NCI-H1092 treated with DMSO at 0.1 percent for 48 hours (cell line): ENCODE measurements at regions not wholly inside any gene's neighbourhood (a gene's known extent, or its start where the extent isn't known, plus 50 kb on each side); places are given as distances from the start of the nearest gene placed in this dataset.

Experiments
- DNase-seq: peaks from one replicate; lab custom pipeline; 2025; lab: John Stamatoyannopoulos, UW

DNA sequence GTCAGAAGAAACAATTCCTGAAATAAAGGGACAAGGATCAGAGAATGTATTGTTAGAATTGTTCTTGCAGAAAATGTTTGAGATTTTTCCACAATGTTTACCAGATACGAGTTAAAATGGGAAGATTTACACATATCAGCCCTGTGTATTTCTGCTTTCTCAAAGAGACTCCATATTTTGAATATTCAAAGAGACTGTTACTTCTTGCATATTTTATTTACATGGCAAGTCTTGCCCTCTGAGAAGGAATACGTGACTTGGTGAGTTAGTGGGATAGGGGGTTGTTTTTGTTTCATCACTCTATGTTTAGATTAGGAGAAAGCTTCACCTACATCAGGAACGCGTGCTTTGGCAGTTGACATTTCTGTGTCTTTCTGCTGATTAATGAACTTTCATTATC, 56.1 kb upstream of the ZDHHC17 start:
- no peak for DNase-seq

DNA sequence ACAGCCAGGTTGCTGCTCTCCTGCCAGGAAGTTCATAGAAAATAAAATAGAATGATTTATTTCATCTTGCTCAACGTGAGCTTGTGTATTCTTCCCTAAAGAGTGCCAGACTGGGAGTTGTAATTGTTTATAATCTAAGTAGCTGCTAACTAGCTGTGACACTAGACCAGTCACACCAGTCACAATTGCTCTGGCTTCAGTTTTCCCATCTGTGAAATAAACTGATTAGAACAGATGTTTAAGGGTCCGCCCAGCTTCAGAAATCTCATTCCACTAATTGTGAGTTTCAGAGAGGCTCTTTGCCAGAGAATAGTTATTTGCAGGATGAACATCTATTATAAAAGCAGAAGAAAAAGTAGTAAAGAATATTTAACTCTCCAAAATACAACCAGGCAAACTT, 55.6 kb upstream of the ZDHHC17 start:
- DNase-seq = no peak

DNA sequence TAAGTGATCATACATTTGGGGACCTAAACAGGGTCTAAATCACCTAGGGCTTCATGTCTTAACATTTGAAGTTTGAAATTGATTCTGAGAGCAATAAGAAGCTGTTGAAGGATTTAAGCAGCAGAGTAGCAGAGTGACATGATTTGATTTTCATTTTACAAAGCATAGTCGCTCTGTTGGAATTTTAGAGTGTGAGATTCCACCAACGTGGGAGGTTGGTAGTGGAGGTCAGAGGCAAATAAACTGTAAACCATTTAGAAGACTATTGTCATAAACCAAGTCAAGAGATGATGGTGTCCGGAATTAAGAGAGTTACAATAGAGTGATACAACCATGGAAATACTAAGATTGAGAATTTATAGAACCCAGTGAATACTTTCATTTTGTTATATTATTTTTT, 52.7 kb upstream of the ZDHHC17 start:
- DNase-seq = no peak

DNA sequence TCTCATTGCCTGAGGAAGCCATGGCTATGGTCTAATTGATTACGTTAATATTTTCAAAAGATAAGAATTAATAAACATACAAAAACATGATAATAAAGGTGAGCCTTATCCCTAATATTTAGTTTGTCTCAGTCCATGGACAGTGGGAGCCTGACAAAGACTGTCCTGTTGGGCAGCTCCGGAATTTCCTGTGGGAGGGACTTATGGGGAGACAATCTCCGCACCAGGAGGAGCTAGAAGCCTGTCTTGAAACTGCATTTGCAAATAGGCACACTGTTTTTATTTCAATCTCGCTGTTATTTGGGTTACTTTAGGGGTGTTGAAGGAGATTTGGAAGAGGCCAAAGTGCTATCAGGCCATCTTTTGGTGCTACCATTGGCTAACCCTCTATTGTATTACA, 50.8 kb upstream of the ZDHHC17 start:
- no peak for DNase-seq

DNA sequence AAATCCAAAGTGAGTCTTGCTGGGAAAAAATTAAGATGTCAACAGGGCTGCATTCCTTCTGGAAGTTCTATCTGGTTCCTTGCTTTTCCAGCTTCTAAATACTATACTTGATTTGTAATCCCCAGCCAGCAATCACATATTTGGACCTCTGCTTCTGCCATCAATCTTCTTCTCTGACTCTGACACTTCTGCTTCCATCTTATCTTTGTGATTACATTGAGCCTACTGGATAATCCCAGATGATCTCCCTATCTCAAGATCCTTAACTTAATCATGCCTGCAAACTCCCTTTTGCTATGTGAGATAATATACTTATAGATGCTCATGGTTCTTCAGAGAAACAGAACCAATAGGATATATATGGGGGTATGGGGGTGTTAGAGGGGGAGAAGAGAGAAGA, 49.9 kb upstream of the ZDHHC17 start:
- no peak for DNase-seq
